Breast epithelium (tissue), 4 donors: ENCODE measurements at regions not wholly inside any gene's neighbourhood (a gene's known extent, or its start where the extent isn't known, plus 50 kb on each side); places are given as distances from the start of the nearest gene placed in this dataset.

Experiments
- DNase-seq, 2 donors: peaks; one replicate each; pipeline ENCODE4 v3.0.0-alpha.2; 2019; ENCODE audit warnings: low spot score in 2 of 2
- H3K27ac ChIP-seq, 2 donors: fragments of 200-600 bp; sonication (generic) in 1 of 2; one replicate each; pipeline ENCODE4 v1.5.1; 2016 to 2019; ENCODE audit warnings: mild to moderate bottlenecking in 1 of 2
- H3K27me3 ChIP-seq, 2 donors: fragments of 200-600 bp; sonication (generic) in 1 of 2; one replicate each; pipeline versions ENCODE4 v1.5.1 to v1.6.0; 2017 to 2019; ENCODE audit warnings: control low read depth in 1 of 2, mild to moderate bottlenecking in 1 of 2
- H3K36me3 ChIP-seq: fragments of 200-600 bp; one replicate; pipeline ENCODE4 v1.5.1; 2019
- H3K4me1 ChIP-seq, 2 donors: fragments of 200-600 bp; sonication (generic); one replicate each; pipeline ENCODE4 v1.5.1; 2016 to 2019; ENCODE audit warnings: control low read depth in 1 of 2
- H3K4me3 ChIP-seq, 3 donors: fragments of 200-600 bp; sonication (generic); 1 replicate in 2 of 3; 2 replicates in 1 of 3; pipeline ENCODE4 v1.5.1; 2016 to 2019; ENCODE audit warnings: mild to moderate bottlenecking in 3 of 3, moderate library complexity in 2 of 3
- H3K9me3 ChIP-seq, 2 donors: fragments of 200-600 bp; sonication (generic) in 1 of 2; one replicate each; pipeline ENCODE4 v1.5.1; 2016 to 2019; ENCODE audit warnings: control low read depth in 1 of 2
- POLR2A ChIP-seq: fragments of 450-650 bp; IDR thresholded peaks from one replicate; pipeline ENCODE4 v1.6.1; 2016; ENCODE audit warnings: antibody characterized with exemption, mild to moderate bottlenecking, moderate library complexity
- POLR2AphosphoS5 ChIP-seq, 3 donors: sonication (generic); formaldehyde crosslinking; IDR thresholded peaks; one replicate each; pipeline ENCODE4 v1.6.1; 2017; ENCODE audit warnings: antibody characterized with exemption in 3 of 3
- intact Hi-C: fragments of 100-400 bp; cut with DNase I; formaldehyde crosslinking; loops from one replicate; pipeline ENCODE4 v1.15.1; 2023; ENCODE audit warnings: low total_unique reads
- TF ChIP-seq, protein P1 (sequence below), 3 donors: fragments of 450-650 bp; IDR thresholded peaks; one replicate each; pipeline ENCODE4 v1.5.1; 2016 to 2017; ENCODE audit warnings: antibody characterized with exemption in 3 of 3, mild to moderate bottlenecking in 3 of 3, moderate library complexity in 3 of 3

DNA sequence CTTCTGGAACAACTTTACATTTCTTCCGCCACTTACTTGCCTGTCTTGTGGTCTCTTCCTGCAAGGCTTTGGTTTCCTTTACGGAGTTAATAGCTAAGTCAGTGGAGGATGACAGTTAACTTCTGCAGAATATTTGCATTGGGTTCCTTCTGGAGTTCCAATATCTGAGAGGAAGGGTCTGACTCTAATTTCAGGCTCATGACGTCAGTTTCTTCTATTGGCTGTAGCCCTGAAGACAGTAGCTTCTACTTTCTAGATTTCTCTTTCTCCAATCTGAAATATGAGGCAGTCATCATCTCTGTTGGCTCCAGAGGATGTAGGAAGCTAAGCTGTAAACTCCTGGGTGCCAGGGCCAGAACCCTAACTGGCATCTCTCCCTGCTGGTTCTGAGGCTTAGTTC, 76.7 kb downstream of the FRMPD3 start:
- TF ChIP-seq, protein P1, sequence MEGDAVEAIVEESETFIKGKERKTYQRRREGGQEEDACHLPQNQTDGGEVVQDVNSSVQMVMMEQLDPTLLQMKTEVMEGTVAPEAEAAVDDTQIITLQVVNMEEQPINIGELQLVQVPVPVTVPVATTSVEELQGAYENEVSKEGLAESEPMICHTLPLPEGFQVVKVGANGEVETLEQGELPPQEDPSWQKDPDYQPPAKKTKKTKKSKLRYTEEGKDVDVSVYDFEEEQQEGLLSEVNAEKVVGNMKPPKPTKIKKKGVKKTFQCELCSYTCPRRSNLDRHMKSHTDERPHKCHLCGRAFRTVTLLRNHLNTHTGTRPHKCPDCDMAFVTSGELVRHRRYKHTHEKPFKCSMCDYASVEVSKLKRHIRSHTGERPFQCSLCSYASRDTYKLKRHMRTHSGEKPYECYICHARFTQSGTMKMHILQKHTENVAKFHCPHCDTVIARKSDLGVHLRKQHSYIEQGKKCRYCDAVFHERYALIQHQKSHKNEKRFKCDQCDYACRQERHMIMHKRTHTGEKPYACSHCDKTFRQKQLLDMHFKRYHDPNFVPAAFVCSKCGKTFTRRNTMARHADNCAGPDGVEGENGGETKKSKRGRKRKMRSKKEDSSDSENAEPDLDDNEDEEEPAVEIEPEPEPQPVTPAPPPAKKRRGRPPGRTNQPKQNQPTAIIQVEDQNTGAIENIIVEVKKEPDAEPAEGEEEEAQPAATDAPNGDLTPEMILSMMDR (IDR thresholded peaks at IDR 0.05), result no peak
- no peak for TF ChIP-seq POLR2AphosphoS5 (IDR thresholded peaks at IDR 0.05)
- TF ChIP-seq POLR2A, result no peak
- intact Hi-C loops, result no loop called here
- Histone ChIP-seq H3K36me3 (no peaks in the 10 kb centered on the region), H3K27ac (no peak overlapping the region), H3K9me3 (no peaks in the 10 kb centered on the region), H3K4me3 (no peak overlapping the region), H3K27me3 (peaks cover 0 to 82% of the 10 kb centered on the region in 2 donors), H3K4me1 (no peaks in the 10 kb centered on the region)
- no peak for DNase-seq

DNA sequence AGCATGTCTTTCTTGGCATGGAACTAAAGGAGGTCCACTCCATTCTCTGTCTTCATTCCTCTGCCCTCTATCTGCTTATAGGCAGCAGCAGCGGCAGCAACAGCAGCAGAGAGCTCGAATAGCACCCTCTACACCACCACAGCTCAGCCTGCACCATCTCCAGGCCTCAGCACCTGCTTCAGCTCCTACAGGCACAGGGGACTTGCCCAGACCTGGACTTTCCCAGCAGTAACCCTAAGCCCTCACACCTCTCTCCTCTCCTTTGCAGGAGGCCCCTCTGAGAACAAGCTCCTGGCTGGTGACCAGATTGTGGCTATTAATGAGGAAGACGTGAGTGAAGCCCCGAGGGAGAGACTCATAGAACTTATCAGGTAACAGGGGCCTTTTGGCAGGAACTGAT, 80.7 kb downstream of the FRMPD3 start:
- H3K9me3 ChIP-seq, result no peaks in the 10 kb centered on the region
- H3K4me3 ChIP-seq, result no peak overlapping the region
- H3K27ac ChIP-seq, result no peak overlapping the region
- no peaks in the 10 kb centered on the region for H3K36me3 ChIP-seq
- TF ChIP-seq POLR2A (no peak), POLR2AphosphoS5 (IDR thresholded peaks at IDR 0.05) (no peak)
- TF ChIP-seq, protein P1 (IDR thresholded peaks at IDR 0.05), result no peak
- no peaks in the 10 kb centered on the region for H3K4me1 ChIP-seq
- peaks cover 0 to 90% of the 10 kb centered on the region in 2 donors for H3K27me3 ChIP-seq
- intact Hi-C loops, result no loop called here
- DNase-seq, result no peak

DNA sequence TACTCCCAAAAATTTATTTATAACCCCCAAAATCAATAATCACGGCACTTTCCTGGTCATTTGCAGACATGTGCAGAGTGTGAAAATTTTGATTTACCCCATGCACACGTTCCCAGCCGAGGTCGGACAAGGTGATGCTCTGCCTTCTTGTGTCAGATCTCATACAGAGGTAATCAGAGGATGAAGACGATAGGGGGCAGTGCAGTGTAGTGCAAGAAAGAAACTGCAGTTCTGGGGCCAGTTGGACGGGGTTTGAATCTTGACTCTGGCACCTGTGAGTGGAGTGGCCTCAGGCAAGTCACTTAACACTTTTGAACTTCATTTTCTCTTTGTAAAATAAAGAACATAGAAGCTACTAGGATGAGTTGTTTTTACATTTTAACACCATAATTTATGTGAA, 88.4 kb downstream of the FRMPD3 start:
- TF ChIP-seq, protein P1 (IDR thresholded peaks at IDR 0.05), result no peak
- TF ChIP-seq POLR2A (no peak), POLR2AphosphoS5 (IDR thresholded peaks at IDR 0.05) (no peak)
- no peaks in the 10 kb centered on the region for H3K36me3 ChIP-seq
- intact Hi-C loops, result no loop called here
- no peak overlapping the region for H3K4me3 ChIP-seq
- peaks cover 0 to 64% of the 10 kb centered on the region in 2 donors for H3K27me3 ChIP-seq
- H3K9me3 ChIP-seq, result no peaks in the 10 kb centered on the region
- no peak overlapping the region for H3K27ac ChIP-seq
- no peak for DNase-seq
- no peaks in the 10 kb centered on the region for H3K4me1 ChIP-seq

DNA sequence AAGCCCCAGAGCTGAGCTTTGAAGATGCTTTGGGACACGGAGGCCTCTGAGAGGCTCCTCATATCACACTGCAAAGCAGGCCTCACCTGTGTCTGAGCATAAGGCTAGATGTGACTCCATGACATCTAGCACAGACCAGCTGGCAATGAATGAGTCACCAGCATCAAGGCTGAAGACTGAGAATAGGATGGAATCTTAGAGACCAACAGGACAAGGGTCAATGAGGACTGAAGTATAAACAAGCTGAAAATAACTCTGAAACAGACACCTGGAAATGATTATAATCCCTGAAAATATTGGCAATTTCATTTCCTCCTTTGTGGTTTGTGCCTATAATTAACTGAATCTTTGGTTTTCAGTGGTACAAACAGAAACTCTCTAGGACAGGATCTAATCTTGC, 87.1 kb upstream of the PRPS1 start:
- H3K4me3 ChIP-seq, result no peak overlapping the region
- no peak for DNase-seq
- no peak overlapping the region for H3K27ac ChIP-seq
- TF ChIP-seq, protein P1 (IDR thresholded peaks at IDR 0.05), result no peak
- TF ChIP-seq POLR2AphosphoS5 (IDR thresholded peaks at IDR 0.05), result no peak
- TF ChIP-seq POLR2A, result no peak
- H3K9me3 ChIP-seq, result no peaks in the 10 kb centered on the region
- intact Hi-C loops, result no loop called here
- H3K27me3 ChIP-seq, result peaks cover 0 to 54% of the 10 kb centered on the region in 2 donors
- H3K36me3 ChIP-seq, result no peaks in the 10 kb centered on the region
- H3K4me1 ChIP-seq, result no peaks in the 10 kb centered on the region

DNA sequence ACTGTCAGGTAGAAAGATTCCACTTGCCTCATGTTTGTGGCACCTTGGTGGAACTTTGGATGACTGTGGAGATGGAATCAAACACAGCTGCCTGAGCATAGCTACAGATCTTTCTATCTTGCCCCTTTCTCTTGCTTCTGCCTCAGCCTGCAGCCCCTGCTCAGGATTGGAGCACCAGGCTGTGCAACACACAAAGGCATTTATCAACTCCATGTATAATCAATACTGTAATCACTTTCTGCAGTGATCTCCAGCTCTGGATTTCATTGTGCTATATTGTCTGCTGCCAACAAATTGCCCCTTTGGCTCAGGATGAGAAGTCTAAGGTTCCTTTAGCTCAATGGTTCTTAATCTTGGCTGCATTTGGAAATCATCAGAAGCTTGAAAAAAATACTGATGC, 86.3 kb upstream of the PRPS1 start:
- Histone ChIP-seq H3K27me3 (peaks cover 0 to 53% of the 10 kb centered on the region in 2 donors), H3K9me3 (no peaks in the 10 kb centered on the region), H3K36me3 (no peaks in the 10 kb centered on the region), H3K4me3 (no peak overlapping the region), H3K4me1 (no peaks in the 10 kb centered on the region), H3K27ac (no peak overlapping the region)
- TF ChIP-seq, protein P1 (IDR thresholded peaks at IDR 0.05), result no peak
- no peak for TF ChIP-seq POLR2A
- TF ChIP-seq POLR2AphosphoS5 (IDR thresholded peaks at IDR 0.05), result no peak
- intact Hi-C loops, result no loop called here
- DNase-seq, result no peak
